ENCODE measurements at regions not wholly inside any gene's neighbourhood (a gene's known extent, or its start where the extent isn't known, plus 50 kb on each side); places are given as distances from the start of the nearest gene placed in this dataset.

DNA sequence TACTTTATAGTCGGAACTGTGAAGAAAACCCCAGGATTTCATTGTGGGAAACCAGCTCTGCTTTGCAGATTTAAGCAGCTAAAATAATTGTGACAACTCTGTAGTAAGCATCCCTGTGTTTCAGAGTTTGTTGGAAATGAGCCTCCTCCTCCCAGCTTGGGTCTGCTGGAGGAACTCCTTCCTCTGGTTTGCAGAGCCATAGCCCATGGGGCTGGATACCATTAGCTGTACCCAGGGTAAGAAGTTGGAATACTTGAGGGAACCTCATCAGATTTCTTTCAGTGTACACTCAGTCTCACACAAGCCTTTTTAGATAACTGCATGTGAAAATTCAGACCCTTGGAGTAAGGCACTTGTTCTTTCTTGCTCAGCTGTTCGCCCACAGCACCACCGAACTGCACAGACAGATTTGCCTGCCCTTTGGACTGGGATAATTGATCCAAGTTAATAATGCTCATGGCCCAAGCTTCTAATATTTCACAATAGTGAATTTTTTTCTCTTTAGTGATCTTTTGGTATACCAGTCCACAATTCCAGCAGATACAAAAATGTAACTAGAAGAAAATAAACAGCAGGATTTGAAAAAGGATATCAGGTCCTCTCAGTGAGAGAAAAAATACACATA, 467.4 kb upstream of the FZD8 start:
- Histone ChIP-seq H3K27me3 (replicated peaks; ENCODE audit: control insufficient read depth, insufficient read depth, low read length) (no peaks in the 10 kb centered on the region), H3K4me3 (replicated peaks; ENCODE audit: low read depth, low read length) (no peak overlapping the region), H3K36me3 (ENCODE audit: control insufficient read depth, insufficient read depth, low read length) (no peaks in the 10 kb centered on the region)
- TF ChIP-seq CTCF (IDR thresholded peaks at IDR 0.05; ENCODE audit: insufficient read depth, low read length, poor library complexity, severe bottlenecking), result no peak
- no peak for DNase-seq (ENCODE audit: extremely low read depth, insufficient read length)

DNA sequence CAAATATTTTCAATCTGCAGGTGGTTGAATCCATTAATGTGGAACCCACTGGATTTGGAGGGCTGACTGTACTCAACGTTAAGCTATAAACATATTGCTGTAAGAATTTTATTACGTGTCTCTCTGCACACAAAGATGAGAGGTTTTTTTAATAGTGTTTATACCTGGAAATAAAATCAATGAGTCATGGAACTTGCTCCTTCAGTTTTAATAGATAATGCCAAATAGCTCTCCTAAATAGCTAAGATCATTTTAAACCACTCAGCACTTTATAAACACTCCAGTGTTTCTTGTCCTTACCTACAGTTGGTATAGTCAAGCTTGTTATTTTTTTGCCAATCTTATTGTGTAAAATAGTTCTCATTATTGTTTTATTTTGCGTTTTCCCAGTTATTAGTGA, 455.6 kb upstream of the FZD8 start:
- no peak for DNase-seq (ENCODE audit: extremely low read depth, insufficient read length)
- no peak for TF ChIP-seq CTCF (IDR thresholded peaks at IDR 0.05; ENCODE audit: insufficient read depth, low read length, poor library complexity, severe bottlenecking)
- Histone ChIP-seq H3K27me3 (replicated peaks; ENCODE audit: control insufficient read depth, insufficient read depth, low read length) (no peaks in the 10 kb centered on the region), H3K36me3 (ENCODE audit: control insufficient read depth, insufficient read depth, low read length) (no peaks in the 10 kb centered on the region), H3K4me3 (replicated peaks; ENCODE audit: low read depth, low read length) (no peak overlapping the region)

DNA sequence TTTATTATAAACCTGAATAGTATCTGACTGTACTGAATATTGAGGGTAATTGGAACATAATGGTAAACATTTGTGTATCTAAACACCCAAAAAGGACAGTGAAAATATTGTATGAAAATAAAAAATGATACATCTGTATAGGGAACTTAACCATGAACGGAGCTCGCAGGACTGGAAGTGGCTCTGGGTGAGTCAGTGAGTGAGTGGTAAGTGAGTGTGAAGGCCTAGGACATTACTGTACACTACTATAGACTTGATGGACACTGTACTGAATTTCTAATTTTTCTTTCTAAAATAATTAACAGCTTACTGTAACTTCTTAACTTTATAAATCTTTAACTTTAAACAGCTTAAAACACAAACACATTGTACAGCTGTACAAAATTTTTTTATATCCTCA, 454.5 kb upstream of the FZD8 start:
- Histone ChIP-seq H3K36me3 (ENCODE audit: control insufficient read depth, insufficient read depth, low read length) (no peaks in the 10 kb centered on the region), H3K4me3 (replicated peaks; ENCODE audit: low read depth, low read length) (no peak overlapping the region), H3K27me3 (replicated peaks; ENCODE audit: control insufficient read depth, insufficient read depth, low read length) (no peaks in the 10 kb centered on the region)
- no peak for TF ChIP-seq CTCF (IDR thresholded peaks at IDR 0.05; ENCODE audit: insufficient read depth, low read length, poor library complexity, severe bottlenecking)
- DNase-seq (ENCODE audit: extremely low read depth, insufficient read length), result no peak

- Histone ChIP-seq H3K27me3 (replicated peaks; ENCODE audit: control insufficient read depth, insufficient read depth, low read length) (no peaks in the 10 kb centered on the region), H3K36me3 (ENCODE audit: control insufficient read depth, insufficient read depth, low read length) (no peaks in the 10 kb centered on the region), H3K4me3 (replicated peaks; ENCODE audit: low read depth, low read length) (no peak overlapping the region)
- no peak for TF ChIP-seq CTCF (IDR thresholded peaks at IDR 0.05; ENCODE audit: insufficient read depth, low read length, poor library complexity, severe bottlenecking)
- DNase-seq (ENCODE audit: extremely low read depth, insufficient read length), result no peak
These were observed 452.0 kb upstream of the FZD8 start for GRCh38 chr10:36094096-36094495.

DNA sequence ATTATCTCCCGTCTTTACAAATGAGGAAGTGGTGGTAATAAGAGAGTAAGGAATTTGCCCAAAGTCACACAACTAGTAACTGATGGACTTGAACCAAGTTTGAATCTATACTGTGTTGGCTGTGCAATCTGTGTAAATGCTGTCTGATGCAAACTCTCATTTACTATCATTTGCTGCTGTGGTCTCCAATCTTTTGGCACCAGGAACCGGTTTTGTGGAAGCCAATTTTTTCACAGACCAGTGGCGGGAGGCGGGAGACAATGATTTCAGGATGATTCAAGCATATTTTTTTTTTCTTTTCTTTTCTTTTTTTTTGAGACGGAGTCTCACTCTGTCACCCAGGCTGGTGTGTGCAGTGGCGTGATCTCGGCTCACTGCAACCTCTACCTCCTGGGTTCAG, 450.0 kb upstream of the FZD8 start:
- Histone ChIP-seq H3K27me3 (replicated peaks; ENCODE audit: control insufficient read depth, insufficient read depth, low read length) (no peaks in the 10 kb centered on the region), H3K36me3 (ENCODE audit: control insufficient read depth, insufficient read depth, low read length) (no peaks in the 10 kb centered on the region), H3K4me3 (replicated peaks; ENCODE audit: low read depth, low read length) (no peak overlapping the region)
- no peak for TF ChIP-seq CTCF (IDR thresholded peaks at IDR 0.05; ENCODE audit: insufficient read depth, low read length, poor library complexity, severe bottlenecking)
- no peak for DNase-seq (ENCODE audit: extremely low read depth, insufficient read length)

DNA sequence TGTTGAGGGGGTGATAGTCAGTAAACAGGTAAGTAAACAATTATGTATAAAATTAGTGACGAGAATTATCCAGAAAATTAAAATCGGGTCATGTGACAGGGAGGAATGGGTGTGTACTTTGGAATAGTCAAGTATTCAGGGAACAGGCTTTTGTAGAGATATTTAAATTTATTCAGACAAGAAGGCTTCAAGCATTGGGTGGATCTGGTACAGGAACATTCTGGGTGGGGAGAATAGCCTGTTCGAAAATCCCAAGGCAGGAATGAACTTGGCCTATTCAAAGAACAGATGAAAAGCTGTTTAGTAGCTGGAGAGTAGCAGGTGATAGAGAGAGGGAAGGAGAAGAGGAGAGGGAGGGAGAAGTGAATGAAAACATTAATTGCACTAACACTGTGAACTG, 448.9 kb upstream of the FZD8 start:
- no peaks in the 10 kb centered on the region for H3K36me3 ChIP-seq (ENCODE audit: control insufficient read depth, insufficient read depth, low read length)
- no peaks in the 10 kb centered on the region for H3K27me3 ChIP-seq (replicated peaks; ENCODE audit: control insufficient read depth, insufficient read depth, low read length)
- no peak for DNase-seq (ENCODE audit: extremely low read depth, insufficient read length)
- no peak overlapping the region for H3K4me3 ChIP-seq (replicated peaks; ENCODE audit: low read depth, low read length)
- no peak for TF ChIP-seq CTCF (IDR thresholded peaks at IDR 0.05; ENCODE audit: insufficient read depth, low read length, poor library complexity, severe bottlenecking)
